GM18861 (cell line): ENCODE measurements at regions not wholly inside any gene's neighbourhood (a gene's known extent, or its start where the extent isn't known, plus 50 kb on each side); places are given as distances from the start of the nearest gene placed in this dataset.
"Not testable (repeated sequence)": the region's sequence is repeated elsewhere in the genome, so short reads cannot be mapped to it uniquely, and the experiment has no call there.

Experiments used
- ATAC-seq: cut with Tn5 transposase; IDR thresholded peaks from one replicate; pipeline ENCODE4 v1.9.1; 2021; ENCODE audit not compliant: unreplicated experiment

DNA sequence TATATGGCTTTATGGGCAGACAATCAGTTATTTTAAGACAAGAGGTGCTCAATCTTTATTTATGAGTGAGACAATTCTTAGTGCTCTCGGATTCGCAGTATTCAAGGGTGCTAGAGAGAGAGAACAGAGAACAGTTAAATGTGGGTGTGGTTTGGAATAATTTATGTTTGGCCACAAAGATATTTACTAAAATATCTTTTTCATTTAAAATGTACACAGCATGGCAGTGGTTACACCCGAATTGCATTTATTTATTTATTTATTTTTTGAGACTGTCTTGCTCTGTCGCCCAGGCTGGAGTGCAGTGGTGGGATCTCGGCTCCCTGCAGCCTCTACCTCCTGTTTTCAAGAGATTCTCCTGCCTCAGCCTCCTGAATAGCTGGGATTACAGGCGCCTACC lies 109.2 kb downstream of the CDCA7 start:
- no peak for ATAC-seq

DNA sequence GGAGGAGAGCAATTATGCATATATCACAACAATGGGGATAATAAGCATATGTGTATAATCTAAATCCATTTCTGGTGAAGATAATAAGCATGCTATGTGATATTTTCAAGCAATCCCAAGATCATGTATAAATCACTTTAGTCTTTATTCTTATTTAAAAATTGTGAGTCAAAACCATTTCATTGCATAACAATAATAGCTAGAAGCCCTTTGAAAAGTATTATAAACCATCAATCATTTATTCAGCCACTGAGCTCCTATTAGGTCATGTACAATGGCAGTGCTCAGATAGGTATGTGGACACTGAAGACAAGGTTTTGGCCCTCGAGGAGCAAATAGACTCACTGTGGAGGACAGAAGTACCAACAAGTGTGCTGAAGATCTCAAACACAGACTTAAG lies 113.1 kb downstream of the CDCA7 start:
- no peak for ATAC-seq

DNA sequence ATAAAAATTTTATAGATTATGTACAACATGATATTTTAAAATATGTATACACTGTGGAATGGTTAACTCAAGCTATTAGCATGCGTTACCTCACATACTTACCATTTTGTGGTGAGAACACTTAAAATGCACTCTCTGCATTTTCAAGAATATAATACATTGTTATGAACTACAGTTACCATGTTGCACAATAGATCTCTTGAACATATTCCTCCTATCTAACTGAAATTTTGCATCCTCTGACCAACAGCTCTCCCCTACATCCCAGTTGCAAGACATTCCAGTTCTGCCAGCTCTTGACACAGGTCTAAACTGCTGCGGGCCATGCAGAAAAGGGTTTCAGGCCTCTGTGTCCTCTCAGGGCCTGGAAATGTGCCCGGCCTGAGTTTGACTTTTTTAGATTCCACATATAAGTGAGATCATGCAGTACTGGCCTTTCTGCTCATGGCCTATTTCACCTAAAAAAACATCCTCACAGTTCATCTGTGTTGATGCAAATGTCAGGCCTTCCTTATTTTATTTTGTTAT lies 113.7 kb downstream of the CDCA7 start:
- ATAC-seq: no peak

DNA sequence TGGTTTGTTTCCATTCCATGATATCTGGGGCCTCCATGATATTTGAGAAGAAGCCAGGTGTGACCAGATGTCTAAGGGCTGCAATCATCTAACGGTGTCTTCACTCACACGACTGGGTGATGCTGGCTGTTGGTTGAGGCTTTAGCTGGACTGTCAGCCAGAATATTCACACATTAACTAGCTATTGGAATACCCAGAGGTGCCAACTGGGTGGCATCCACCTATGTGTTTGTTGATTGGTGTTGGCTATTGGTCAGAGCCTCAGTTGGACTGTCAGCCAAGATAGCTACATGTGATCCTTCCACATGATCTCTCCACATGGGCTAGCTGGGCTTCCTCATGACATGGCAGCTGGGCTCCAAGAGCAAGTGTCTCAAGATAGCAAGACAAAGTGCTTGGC lies 117.4 kb downstream of the CDCA7 start:
- ATAC-seq: no peak

DNA sequence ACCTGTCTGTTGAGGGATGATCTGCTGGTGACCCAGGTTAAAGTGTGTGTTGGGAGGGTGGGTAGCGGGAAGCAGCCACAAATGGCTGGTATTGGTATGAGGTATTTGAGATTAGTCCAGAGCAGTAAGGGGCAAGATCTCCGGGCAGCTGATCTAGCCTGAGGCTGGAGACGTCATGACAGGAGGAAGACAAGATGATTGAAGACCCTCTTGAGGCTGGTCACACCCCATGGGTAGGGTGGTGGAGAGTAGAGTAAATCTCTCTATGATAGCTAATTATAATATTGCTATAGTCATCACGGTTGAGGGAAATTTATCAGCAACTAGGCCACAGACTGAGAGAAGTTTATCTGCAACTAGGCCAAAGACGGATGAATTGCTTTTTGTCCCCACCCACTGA lies 128.5 kb downstream of the CDCA7 start:
- ATAC-seq: no peak

DNA sequence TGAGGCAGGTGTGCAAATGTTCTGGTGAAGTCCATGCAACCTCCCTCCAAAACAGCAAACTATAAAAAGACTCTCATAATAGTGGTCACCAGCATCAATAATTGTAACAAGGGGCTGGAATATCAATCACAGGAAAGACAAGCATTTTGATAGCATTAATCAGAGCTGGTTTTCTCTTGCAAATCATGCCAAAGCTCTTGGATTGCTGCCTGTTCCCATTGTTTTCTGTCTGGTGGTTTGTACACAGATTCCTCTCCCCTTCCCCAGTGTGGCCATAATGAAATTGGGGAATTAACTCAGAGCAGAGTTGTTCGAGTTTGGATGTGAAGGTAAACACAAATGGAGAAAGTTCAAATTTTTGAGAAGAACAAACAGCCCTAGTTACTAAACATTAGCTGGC lies 134.2 kb downstream of the CDCA7 start:
- ATAC-seq: no peak

DNA sequence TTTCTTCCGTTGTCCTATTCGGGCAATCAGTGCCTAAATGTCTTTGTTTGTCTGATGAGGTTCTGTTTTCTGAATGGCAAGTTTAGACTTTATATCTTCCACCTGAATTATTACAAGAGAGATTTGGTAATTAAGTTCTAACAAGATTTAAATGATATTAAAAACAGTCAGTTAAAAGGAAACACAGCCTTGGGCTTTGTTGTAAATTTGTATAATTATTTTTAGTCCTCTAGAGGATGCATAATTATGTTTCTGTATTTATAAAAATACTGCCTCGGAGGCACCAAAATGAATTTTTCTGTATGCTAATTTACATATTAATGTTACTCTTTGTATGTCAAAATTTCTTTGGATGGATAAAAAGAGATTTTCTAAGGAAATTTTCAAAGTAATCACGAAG lies 136.7 kb downstream of the CDCA7 start:
- no peak for ATAC-seq

DNA sequence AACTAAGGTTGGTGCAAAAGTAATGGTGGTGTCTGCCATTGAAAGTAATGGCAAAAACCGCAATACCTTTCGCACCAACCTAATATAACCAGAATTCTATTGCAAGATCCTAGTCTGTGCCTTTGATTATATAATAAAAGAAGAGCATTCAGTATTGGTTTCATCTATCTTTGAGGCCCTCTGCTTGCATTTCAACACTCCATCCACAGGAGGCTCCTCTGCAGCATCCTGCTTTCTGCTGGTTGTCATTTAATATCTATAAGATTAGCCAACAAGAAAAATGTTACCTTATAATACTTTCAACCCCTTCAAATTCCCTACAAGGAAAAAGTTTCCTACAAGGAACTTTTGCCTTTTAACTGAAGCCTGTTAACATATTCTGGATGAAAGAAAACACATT lies 139.2 kb downstream of the CDCA7 start:
- no peak for ATAC-seq

DNA sequence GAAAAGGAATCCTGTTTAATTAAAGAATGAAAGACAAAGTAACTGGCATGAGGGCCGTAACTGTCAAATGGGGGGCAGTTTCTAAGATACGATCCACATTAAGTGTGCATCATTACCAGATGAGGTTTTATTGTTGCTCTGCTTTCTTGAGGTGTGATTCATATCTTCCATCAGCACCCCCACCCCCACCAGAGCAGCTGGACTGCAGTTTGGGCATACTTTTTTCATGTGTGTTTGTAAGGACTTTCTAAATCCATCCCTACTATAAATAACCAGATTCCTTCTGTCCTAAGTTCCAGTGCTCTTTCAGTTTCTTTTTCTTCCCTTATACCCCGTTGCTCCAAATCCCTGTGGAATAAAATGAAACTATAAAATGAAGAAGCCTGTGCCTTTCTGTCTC lies 142.1 kb downstream of the CDCA7 start:
- ATAC-seq: no peak

DNA sequence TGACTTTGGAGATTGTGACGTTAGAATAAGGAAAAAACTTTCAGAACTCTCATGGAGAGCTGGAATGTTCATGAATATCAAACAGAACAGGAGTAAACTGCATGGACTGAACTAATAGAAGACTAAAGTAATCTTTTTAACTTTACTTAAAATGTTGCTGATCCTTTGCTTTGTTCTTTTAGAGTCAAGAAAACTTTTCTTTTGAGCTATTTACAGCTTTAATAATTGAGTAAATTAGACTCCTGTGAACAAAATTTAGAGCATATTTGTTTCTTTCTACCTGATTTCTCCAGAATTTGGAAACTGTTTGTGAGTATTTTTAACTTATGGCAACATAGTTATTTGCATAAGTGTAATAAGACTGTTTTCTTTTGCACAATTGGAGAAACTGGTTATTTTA lies 146.3 kb downstream of the CDCA7 start:
- no peak for ATAC-seq

DNA sequence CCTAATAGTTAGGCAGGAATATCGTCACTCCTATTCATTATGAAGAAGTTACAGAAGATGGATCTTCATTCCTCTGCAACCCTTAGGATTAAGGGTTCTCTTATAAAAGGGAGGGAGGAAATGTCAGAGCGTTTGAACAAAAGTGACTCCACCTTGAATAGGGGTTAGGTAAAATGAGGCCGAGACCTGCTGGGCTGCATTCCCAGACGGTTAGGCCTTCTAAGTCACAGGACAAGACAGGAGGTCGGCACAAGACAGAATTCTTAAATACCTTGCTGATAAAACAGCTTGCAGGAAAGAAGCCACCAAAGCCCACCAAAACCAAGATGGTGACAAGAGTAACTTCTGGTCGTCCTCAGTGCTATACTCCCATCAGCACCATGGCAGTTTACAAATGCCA lies 147.6 kb downstream of the CDCA7 start:
- no peak for ATAC-seq

DNA sequence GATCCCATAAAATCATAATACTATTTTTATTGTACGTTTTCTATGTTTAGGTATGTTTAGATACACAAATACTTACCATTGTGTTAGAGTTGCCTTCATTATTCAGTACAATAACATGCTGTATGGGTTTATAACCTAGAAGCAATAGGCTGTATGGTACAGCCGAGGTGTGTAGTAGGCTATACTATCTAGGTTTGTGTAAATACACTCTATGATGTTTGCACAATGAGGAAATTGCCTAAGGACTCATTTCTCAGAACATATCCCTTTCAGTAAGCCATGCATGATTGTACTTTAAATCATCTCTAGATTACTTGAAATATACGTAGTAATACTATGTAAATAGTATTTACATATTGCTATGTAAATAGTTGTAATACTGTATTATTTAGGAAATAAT lies 156.7 kb downstream of the CDCA7 start:
- no peak for ATAC-seq

DNA sequence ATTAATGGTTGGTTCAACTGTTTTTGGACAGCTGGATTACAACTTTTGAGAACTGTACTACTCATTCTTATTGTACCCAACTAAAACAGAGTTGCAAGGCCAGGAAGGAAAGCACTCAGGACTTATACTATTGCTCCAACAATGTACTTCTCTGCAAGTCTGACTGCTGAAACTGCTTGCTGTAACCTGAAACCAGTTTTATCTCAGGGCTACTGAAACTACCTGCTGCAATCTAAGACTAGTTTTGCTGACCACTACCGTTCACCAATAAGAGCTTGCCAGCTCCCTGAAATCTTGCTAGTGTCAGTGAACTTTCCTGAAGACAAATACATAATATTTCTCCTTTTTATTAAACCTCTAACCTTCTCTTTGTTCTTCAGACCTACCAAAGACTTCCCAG lies 157.3 kb downstream of the CDCA7 start:
- no peak for ATAC-seq

DNA sequence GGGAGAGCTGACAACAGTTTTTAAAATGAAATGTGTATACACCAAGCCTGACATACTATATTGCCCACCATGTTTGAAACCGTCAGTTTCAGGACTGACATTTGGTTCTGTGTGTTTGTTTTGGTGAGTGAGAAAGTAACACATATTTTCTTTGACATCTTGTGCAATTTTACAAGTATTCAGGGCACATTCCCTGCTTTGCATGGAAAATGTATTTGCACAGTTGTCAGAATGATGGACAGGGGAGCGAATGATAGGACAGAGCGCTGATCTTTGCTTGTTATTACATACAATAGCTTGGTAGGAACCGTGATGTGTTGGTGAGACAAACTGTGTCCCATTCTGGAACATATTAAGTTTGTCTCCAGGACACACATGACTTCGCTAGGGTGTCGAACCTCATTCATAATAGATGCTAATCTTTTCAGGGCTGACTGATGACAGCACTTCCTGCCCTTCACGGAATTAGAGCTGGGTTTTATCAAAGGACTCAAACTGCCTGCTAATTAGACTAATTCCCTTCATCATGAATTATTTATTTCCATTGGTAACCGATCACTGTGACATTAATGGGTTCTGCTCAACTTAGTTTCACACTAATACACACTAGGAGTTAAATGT lies 158.5 kb downstream of the CDCA7 start:
- no peak for ATAC-seq

DNA sequence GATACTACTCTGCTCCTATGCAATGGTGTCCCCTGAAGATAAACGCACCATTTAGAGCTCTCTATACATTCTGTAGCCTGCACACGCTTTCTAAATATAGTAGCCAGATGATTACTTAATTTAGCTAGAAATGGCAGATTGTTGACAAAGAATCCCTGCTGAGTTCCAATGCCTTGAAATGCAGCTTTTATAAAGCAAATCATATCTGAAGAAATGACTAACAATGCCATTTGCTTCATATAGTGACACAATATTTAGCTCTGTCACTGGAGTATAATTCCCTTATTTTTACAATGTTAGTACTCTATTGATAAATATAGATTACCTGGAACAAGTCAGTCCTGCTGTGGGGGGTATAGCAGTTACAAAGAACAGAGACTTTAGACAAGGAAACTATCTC lies 166.2 kb downstream of the CDCA7 start:
- no peak for ATAC-seq

DNA sequence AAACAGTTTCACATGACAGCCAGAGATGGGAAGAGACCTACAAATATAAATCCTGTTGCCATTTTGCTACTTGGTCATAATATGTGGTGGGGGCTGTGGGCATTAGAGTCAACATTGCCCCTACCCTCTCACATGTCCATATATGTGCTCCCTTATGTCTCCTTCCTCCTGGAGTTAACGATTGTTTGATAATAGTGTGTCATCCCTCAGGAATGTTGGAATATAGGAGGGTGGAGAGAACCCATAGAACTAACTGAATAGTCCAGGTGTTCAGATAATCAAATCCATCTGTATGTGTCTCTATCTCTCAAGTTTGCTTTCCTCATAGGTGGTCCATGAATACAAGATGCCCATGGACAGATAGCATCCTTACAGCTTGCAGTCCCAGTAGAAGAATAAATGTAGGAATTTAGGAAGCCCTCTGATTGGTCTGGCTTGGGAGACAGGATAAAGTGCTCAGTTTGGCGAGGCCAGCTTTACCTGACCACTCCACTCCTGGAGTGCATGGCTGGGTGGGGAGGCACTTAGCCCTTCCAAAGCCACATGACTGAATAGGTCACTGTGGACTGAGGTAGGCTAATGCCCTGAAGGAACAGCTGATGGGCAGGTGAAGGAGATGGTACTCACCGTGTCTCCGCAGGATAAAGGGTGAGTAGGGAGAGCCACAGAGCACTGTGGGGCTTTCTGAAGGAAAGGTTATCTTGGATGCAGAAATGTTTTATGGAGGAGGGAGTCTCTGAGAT lies 166.9 kb downstream of the CDCA7 start:
- no peak for ATAC-seq

DNA sequence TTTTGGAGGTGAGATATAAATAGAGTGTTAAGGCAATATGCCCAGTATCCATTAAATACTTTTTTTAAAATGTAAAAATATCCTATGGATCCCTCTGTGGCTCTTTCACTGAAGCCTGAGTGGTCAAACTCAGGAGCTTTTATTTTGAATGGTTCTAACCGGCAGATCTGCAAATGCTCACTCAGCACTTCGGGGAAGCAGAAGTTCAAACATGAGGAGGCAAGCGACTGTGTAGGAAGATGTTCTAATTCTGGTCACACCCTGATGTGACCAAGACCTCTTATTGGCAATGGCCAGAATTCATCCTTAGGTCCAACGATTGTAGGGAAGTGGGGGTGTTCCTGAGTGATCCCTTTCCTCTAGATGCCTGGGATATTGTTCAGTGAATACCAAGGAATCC lies 168.8 kb downstream of the CDCA7 start:
- ATAC-seq: no peak

DNA sequence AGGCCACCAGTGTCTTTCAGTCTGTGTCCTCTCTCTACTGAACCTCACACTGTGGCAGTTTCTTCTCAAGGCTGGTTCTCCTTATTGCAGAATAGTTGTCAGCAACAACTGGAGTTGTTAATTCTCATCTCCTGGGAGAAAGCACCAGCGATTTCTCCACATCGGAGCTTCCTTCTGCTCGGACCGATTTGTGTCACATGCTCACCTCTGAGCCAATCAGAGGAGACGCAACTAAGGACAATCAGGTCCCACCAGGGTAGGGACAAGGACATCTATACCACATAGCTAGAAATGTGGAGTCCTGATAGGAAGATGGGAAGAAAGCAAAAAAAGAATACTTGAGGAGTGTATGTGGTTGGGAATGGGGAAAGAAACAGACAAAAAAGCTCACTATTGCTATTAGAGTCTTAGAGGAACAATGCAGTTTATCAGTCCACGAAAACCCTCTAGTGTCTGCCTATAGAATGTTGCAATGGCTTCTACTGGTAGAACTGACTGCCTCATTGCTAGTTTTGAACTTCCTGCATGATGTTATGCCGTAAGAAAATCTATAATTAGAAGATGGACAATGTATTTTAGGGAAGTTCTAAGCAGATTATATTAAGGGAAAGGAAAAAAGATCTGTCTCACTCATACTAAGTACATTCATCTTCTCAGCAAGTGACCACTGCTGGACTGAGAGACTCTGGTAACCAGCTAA lies 169.7 kb downstream of the CDCA7 start:
- no peak for ATAC-seq

DNA sequence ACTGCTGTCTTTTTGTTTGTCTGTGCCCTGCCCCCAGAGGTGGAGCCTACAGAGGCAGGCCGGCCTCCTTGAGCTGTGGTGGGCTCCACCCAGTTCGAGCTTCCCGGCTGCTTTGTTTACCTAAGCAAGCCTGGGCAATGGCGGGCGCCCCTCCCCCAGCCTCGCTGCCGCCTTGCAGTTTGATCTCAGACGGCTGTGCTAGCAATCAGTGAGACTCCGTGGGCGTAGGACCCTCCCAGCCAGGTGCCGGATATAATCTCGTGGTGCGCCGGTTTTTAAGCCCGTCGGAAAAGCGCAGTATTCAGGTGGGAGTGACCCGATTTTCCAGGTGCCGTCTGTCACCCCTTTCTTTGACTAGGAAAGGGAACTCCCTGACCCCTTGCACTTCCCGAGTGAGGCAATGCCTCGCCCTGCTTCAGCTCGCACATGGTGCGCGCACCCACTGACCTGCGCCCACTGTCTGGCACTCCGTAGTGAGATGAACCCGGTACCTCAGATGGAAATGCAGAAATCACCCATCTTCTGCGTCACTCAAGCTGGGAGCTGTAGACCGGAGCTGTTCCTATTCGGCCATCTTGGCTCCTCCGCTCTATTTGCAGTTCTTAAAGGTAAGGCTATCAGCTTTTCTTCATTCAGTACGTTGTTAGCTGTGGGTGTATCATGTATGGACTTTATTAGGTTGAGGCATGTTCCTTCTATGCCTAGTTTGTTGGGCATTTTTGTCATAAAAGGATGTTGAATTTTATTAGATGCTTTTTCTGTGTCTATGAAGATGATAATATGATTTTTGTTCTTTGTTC lies 178.3 kb downstream of the CDCA7 start:
- not testable (repeated sequence) for ATAC-seq

DNA sequence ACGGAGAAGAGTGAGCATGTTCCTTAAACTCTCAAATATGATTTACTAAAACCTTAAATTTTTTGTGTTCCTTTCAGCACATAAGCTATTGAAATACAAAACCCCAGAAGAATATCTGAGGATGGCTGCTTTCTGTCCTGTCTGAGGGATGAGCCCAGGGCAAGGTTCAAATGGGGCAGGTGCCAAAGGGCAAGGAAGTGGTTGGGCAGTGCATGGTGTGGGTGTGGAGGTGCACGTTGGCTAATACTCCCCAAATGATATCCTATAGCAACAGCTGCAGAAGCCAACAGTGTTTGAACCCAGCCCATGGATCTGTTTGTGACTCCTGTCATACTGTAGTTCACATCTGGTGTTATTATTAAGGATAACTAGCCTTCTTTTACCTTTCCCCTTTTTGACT lies 183.0 kb downstream of the CDCA7 start:
- ATAC-seq: no peak

DNA sequence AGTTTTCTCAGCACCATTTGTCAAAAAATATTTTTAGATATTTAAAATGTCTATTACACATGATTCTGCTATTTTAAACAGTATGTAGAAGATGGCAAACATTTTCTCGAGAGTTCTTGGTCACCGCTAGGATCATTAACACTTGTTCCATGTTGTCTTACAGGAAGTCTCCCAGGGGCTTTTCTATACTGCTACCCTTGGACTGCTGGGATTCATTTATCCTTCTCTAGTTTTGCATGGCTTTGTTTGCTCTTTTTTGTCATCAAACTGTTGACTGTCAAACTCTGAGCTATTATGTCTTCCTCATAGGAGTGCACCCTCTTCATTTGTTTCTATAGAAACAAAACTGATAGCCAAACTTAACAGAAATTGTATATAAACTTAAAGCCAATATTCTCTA lies 184.9 kb downstream of the CDCA7 start:
- no peak for ATAC-seq
